ENCODE measurements at regions not wholly inside any gene's neighbourhood (a gene's known extent, or its start where the extent isn't known, plus 50 kb on each side); places are given as distances from the start of the nearest gene placed in this dataset.

GRCh38 chr2:116450990-116451389 is 1363.5 kb upstream of the DDX18 start:
- TF ChIP-seq, protein P1, sequence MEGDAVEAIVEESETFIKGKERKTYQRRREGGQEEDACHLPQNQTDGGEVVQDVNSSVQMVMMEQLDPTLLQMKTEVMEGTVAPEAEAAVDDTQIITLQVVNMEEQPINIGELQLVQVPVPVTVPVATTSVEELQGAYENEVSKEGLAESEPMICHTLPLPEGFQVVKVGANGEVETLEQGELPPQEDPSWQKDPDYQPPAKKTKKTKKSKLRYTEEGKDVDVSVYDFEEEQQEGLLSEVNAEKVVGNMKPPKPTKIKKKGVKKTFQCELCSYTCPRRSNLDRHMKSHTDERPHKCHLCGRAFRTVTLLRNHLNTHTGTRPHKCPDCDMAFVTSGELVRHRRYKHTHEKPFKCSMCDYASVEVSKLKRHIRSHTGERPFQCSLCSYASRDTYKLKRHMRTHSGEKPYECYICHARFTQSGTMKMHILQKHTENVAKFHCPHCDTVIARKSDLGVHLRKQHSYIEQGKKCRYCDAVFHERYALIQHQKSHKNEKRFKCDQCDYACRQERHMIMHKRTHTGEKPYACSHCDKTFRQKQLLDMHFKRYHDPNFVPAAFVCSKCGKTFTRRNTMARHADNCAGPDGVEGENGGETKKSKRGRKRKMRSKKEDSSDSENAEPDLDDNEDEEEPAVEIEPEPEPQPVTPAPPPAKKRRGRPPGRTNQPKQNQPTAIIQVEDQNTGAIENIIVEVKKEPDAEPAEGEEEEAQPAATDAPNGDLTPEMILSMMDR (IDR thresholded peaks at IDR 0.05): no peak
- no peak for TF ChIP-seq POLR2A (IDR thresholded peaks at IDR 0.05)

Data from breast epithelium (tissue), 3 donors.